NT2/D1 (cell line): ENCODE measurements at regions not wholly inside any gene's neighbourhood (a gene's known extent, or its start where the extent isn't known, plus 50 kb on each side); places are given as distances from the start of the nearest gene placed in this dataset.

Experiments
- SUZ12 ChIP-seq: IDR thresholded peaks from 2 replicates; pipeline ENCODE4 v1.6.1; 2011; ENCODE audit not compliant: insufficient read length, insufficient read depth; ENCODE audit errors: extremely low read depth
- YY1 ChIP-seq: IDR thresholded peaks from 2 replicates; pipeline ENCODE4 v1.6.1; 2011; ENCODE audit not compliant: insufficient read length, insufficient read depth
- ZNF274 ChIP-seq: IDR thresholded peaks from 2 replicates; pipeline ENCODE4 v1.6.1; 2011; ENCODE audit warnings: mild to moderate bottlenecking, low read depth, low read length

DNA sequence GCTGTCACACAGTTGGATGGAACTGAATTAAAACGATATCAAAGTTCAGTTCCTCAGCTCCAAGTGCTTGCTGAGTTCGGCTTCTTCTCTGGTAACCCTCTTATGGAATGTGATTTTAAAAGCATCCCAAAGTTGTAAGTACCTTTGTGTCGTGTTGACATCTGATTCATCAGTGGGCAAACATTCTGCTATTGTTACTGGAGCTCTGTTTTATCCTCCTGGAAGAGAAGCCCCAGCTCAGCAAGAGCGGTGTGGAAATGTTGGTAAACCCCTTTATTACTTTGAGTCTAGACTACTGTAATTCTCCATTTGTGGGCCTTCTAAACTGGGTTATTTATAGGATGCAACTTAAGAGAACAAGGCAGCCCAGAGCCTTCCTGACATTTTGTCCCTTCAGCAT lies 699.3 kb upstream of the WWC1 start:
- TF ChIP-seq ZNF274 (no peak), SUZ12 (no peak), YY1 (no peak)
